ENCODE measurements at regions not wholly inside any gene's neighbourhood (a gene's known extent, or its start where the extent isn't known, plus 50 kb on each side); places are given as distances from the start of the nearest gene placed in this dataset.

DNA sequence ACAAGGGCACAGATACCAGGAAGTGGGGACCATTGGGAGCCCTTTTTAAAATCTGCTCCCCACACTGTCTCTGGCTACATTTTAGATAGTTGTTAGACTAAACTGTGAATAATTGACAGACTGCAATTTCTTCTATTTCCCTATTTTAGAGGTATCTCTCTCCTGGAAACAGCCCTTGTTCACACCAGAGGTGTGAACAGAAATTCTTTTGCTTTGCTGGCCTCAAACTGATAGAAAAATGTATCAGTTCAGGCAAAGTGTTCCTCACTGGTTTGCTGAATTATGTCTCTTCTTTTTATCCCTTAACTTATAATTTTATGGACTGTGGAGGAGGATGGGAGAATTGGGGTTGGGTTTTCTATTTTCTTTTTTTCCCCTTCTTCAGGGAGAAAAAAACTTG lies 513.2 kb upstream of the SULF2 start:
- no peak for DNase-seq
- H3K27me3 ChIP-seq (replicated peaks): no peaks in the 10 kb centered on the region
- TF ChIP-seq, protein P1, sequence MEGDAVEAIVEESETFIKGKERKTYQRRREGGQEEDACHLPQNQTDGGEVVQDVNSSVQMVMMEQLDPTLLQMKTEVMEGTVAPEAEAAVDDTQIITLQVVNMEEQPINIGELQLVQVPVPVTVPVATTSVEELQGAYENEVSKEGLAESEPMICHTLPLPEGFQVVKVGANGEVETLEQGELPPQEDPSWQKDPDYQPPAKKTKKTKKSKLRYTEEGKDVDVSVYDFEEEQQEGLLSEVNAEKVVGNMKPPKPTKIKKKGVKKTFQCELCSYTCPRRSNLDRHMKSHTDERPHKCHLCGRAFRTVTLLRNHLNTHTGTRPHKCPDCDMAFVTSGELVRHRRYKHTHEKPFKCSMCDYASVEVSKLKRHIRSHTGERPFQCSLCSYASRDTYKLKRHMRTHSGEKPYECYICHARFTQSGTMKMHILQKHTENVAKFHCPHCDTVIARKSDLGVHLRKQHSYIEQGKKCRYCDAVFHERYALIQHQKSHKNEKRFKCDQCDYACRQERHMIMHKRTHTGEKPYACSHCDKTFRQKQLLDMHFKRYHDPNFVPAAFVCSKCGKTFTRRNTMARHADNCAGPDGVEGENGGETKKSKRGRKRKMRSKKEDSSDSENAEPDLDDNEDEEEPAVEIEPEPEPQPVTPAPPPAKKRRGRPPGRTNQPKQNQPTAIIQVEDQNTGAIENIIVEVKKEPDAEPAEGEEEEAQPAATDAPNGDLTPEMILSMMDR (IDR thresholded peaks at IDR 0.05; ENCODE audit: low read depth, low read length, missing control alignments): no peak
- no peaks in the 10 kb centered on the region for H3K36me3 ChIP-seq (replicated peaks)
- no peak overlapping the region for H3K4me3 ChIP-seq (ENCODE audit: low read depth, low read length)
- H3K27ac ChIP-seq: peak overlapping the region; percentile 50
- in situ Hi-C loops (cut with HindIII; ENCODE audit: low pct_ligation_motif_present, low sequenced_read_pairs): no loop called here

DNA sequence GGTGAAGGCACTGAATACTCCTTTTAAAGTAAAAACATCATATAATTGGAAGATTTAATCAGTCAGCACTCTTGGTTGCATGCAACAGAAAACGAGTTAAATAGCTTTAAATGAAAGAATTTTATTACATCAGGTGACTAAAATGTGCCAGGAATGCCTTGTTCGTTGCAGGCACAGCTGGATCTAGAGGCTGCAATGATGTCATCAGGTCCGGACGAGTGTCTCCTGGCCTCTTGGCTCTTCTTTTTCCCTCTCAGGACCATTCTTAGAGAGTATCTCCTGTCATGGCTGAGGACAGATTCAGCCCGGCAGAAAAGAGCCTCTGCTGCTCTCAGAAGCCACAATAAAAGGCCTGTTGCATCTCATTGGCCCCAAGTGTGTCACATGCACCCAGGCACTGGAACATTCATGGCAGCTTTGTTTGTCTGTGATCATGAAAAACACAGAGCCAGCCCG lies 510.7 kb upstream of the SULF2 start:
- no peak overlapping the region for H3K4me3 ChIP-seq (ENCODE audit: low read depth, low read length)
- peak; percentile 62 for DNase-seq
- H3K27me3 ChIP-seq (replicated peaks): no peaks in the 10 kb centered on the region
- in situ Hi-C loops (cut with HindIII; ENCODE audit: low pct_ligation_motif_present, low sequenced_read_pairs): no loop called here
- H3K27ac ChIP-seq: peak overlapping the region; percentile 31
- TF ChIP-seq, protein P1 (IDR thresholded peaks at IDR 0.05; ENCODE audit: low read depth, low read length, missing control alignments): no peak
- no peaks in the 10 kb centered on the region for H3K36me3 ChIP-seq (replicated peaks)

DNA sequence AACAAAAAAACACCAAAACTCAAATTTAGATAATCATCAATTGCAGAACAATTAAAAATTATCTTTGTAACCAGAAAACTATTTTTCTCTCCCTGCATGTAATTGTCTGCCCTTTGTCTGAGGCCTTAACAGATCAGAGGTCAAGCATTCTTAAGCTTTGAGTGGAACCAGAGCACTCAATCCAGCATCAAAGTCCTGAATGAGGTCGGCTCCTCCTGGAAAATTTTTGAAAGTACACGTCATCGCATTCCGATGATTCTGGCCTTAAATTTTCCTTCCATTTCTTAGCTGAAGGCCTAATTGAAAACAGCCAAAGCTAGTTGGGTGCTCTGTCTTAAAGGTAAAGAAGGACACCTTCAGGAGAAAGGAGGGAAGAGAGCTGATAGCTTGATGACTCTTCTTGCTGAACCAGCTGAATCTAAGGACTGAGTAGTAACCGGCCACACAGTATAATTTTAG lies 510.2 kb upstream of the SULF2 start:
- H3K27ac ChIP-seq: peak overlapping the region; percentile 37
- in situ Hi-C loops (cut with HindIII; ENCODE audit: low pct_ligation_motif_present, low sequenced_read_pairs): no loop called here
- H3K27me3 ChIP-seq (replicated peaks): no peaks in the 10 kb centered on the region
- no peaks in the 10 kb centered on the region for H3K36me3 ChIP-seq (replicated peaks)
- H3K4me3 ChIP-seq (ENCODE audit: low read depth, low read length): no peak overlapping the region
- peak; percentile 88 for DNase-seq
- TF ChIP-seq, protein P1 (IDR thresholded peaks at IDR 0.05; ENCODE audit: low read depth, low read length, missing control alignments): peak; percentile 62

DNA sequence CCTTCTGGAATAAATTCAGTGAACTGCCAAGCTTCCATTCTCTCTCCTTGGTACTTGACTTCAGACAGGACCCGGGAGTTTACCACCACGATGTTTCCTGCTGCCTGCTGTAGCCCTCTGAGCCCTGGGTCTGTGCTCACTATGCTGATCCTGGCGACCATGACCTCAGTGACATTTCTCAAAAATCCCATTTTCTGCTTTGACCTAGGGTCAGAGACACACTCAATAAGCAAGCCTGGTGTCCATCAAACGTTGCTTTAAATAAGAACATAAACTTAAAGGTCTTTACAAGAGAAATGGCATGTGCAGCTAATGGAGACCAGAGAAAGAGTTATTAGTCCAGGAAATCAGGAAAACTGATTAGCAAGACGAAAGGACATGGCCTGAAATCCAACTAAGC lies 509.7 kb upstream of the SULF2 start:
- peak overlapping the region; percentile 37 for H3K27ac ChIP-seq
- DNase-seq: no peak
- H3K27me3 ChIP-seq (replicated peaks): no peaks in the 10 kb centered on the region
- in situ Hi-C loops (cut with HindIII; ENCODE audit: low pct_ligation_motif_present, low sequenced_read_pairs): no loop called here
- H3K4me3 ChIP-seq (ENCODE audit: low read depth, low read length): no peak overlapping the region
- H3K36me3 ChIP-seq (replicated peaks): no peaks in the 10 kb centered on the region
- TF ChIP-seq, protein P1 (IDR thresholded peaks at IDR 0.05; ENCODE audit: low read depth, low read length, missing control alignments): no peak

DNA sequence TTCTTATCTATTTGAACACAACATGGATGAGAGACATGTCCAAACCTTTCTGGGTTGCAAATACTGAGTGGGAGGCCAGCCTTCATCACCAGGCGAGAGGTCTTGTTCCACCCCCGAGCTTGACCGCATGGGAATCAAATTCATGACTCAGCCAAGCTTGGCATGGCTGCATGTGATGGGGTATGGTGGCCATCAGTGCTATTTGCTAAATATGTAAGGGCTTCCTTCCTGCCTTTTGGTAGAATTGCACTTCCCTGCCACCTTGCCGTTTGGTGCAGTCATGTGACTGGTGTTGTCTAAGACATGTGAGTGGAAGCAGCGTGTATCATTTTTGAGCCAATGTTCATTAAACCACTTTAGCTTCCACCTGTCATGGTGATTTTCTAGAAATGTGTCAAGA lies 508.9 kb upstream of the SULF2 start:
- H3K27me3 ChIP-seq (replicated peaks): no peaks in the 10 kb centered on the region
- no peaks in the 10 kb centered on the region for H3K36me3 ChIP-seq (replicated peaks)
- peak overlapping the region; percentile 37 for H3K27ac ChIP-seq
- in situ Hi-C loops (cut with HindIII; ENCODE audit: low pct_ligation_motif_present, low sequenced_read_pairs): no loop called here
- TF ChIP-seq, protein P1 (IDR thresholded peaks at IDR 0.05; ENCODE audit: low read depth, low read length, missing control alignments): no peak
- DNase-seq: peak; percentile 38
- no peak overlapping the region for H3K4me3 ChIP-seq (ENCODE audit: low read depth, low read length)

DNA sequence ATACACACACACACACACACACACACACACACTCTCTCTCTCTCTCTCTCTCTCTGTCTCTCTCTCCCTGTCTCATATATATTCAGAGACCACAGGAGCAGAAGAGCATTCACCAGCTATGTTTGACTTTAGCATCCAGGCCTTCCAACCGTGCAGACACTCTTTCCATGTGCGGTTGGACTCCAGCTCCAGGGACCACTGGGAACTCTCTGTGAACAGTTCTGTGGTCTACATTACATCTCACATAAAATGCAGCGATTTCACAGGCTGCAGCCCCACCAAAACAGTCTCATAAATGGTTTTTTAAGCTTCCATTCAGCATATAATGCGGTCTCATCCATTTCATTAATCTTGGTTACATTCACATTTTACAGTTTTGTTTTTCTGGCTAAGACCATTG lies 508.4 kb upstream of the SULF2 start:
- Histone ChIP-seq H3K4me3 (ENCODE audit: low read depth, low read length) (no peak overlapping the region), H3K27me3 (replicated peaks) (no peaks in the 10 kb centered on the region), H3K36me3 (replicated peaks) (no peaks in the 10 kb centered on the region), H3K27ac (no peak overlapping the region)
- in situ Hi-C loops (cut with HindIII; ENCODE audit: low pct_ligation_motif_present, low sequenced_read_pairs): no loop called here
- TF ChIP-seq, protein P1 (IDR thresholded peaks at IDR 0.05; ENCODE audit: low read depth, low read length, missing control alignments): no peak
- no peak for DNase-seq

Data from brain microvascular endothelial cell (primary cell).